NCI-H1105 (cell line): ENCODE measurements at regions not wholly inside any gene's neighbourhood (a gene's known extent, or its start where the extent isn't known, plus 50 kb on each side); places are given as distances from the start of the nearest gene placed in this dataset.

Experiments used
- DNase-seq: peaks from one replicate; lab custom pipeline; 2025; lab: John Stamatoyannopoulos, UW

- peak; percentile 68 for DNase-seq
Observed at GRCh38 chr1:219276049-219276738, 102.5 kb downstream of the LYPLAL1 start.

- DNase-seq = no peak
Observed at GRCh38 chr1:219273088-219273686, 99.5 kb downstream of the LYPLAL1 start.

- DNase-seq = peak; percentile 21
Observed at GRCh38 chr1:219271818-219272535, 98.3 kb downstream of the LYPLAL1 start.

- DNase-seq = no peak
Observed at GRCh38 chr1:219269171-219269570, 95.5 kb downstream of the LYPLAL1 start.

GRCh38 chr1:219266524-219266923 lies 92.8 kb downstream of the LYPLAL1 start:
- DNase-seq = no peak

GRCh38 chr1:219265026-219265515 lies 91.4 kb downstream of the LYPLAL1 start:
- no peak for DNase-seq

GRCh38 chr1:219264561-219264960 lies 90.9 kb downstream of the LYPLAL1 start:
- DNase-seq = no peak
